ENCODE measurements at regions not wholly inside any gene's neighbourhood (a gene's known extent, or its start where the extent isn't known, plus 50 kb on each side); places are given as distances from the start of the nearest gene placed in this dataset.

- ChIA-PET POLR2A (no interaction called here), CTCF (interaction anchor here (1.5 kb wide), 1 partner anchor 10 kb away, joined by 6 read pairs; no protein-coding TSS in a partner anchor)
- no peak for DNase-seq (ENCODE audit: extremely low spot score)
- no peak for TF ChIP-seq CTCF (IDR thresholded peaks at IDR 0.05; ENCODE audit: control extremely low read depth, extremely low read depth, low read depth, missing control alignments)
Measured at GRCh38 chr18:33944493-33944892, 280.2 kb downstream of the NOL4 start.

- no peak for DNase-seq (ENCODE audit: extremely low spot score)
- ChIA-PET POLR2A (no interaction called here), CTCF (interaction anchor here (0.9 to 1.8 kb wide), 4 partner anchors 9 to 22 kb away, joined by 3 read pairs; no protein-coding TSS in a partner anchor)
- TF ChIP-seq CTCF (IDR thresholded peaks at IDR 0.05; ENCODE audit: control extremely low read depth, extremely low read depth, low read depth, missing control alignments), result no peak
Measured at GRCh38 chr18:33937270-33937816, 287.4 kb downstream of the NOL4 start.

GRCh38 chr18:33934258-33934657 is 290.5 kb downstream of the NOL4 start:
- no peak for DNase-seq (ENCODE audit: extremely low spot score)
- ChIA-PET CTCF (interaction anchor here (1.3 kb wide), 1 partner anchor 11 kb away, joined by 6 read pairs; no protein-coding TSS in a partner anchor), POLR2A (no interaction called here)
- TF ChIP-seq CTCF (IDR thresholded peaks at IDR 0.05; ENCODE audit: control extremely low read depth, extremely low read depth, low read depth, missing control alignments), result no peak

GRCh38 chr18:33928231-33928630 is 296.5 kb downstream of the NOL4 start:
- POLR2A ChIA-PET, result interaction anchor here (0.5 kb wide), 1 partner anchor 135 kb away, joined by 3 read pairs; no protein-coding TSS in a partner anchor
- no peak for TF ChIP-seq CTCF (IDR thresholded peaks at IDR 0.05; ENCODE audit: control extremely low read depth, extremely low read depth, low read depth, missing control alignments)
- no peak for DNase-seq (ENCODE audit: extremely low spot score)
- CTCF ChIA-PET, result interaction anchor here (1.2 kb wide), 1 partner anchor 9 kb away, joined by 3 read pairs; no protein-coding TSS in a partner anchor

- ChIA-PET CTCF (no interaction called here), POLR2A (no interaction called here)
- no peak for DNase-seq (ENCODE audit: extremely low spot score)
- TF ChIP-seq CTCF (IDR thresholded peaks at IDR 0.05; ENCODE audit: control extremely low read depth, extremely low read depth, low read depth, missing control alignments), result no peak
Measured at GRCh38 chr18:33924576-33924975, 300.1 kb downstream of the NOL4 start.

GRCh38 chr18:33923980-33924379 is 300.7 kb downstream of the NOL4 start:
- TF ChIP-seq CTCF (IDR thresholded peaks at IDR 0.05; ENCODE audit: control extremely low read depth, extremely low read depth, low read depth, missing control alignments), result no peak
- POLR2A ChIA-PET, result no interaction called here
- CTCF ChIA-PET, result no interaction called here
- DNase-seq (ENCODE audit: extremely low spot score), result no peak

All from GM10248 (cell line).